ENCODE measurements at regions not wholly inside any gene's neighbourhood (a gene's known extent, or its start where the extent isn't known, plus 50 kb on each side); places are given as distances from the start of the nearest gene placed in this dataset.
"Not testable (repeated sequence)": the region's sequence is repeated elsewhere in the genome, so short reads cannot be mapped to it uniquely, and the experiment has no call there.

- no peak for ATAC-seq
- TF ChIP-seq BACH2 (CRISPR knock-in tag; IDR thresholded peaks at IDR 0.05; ENCODE audit: borderline replicate concordance) (no peak), TCF4 (CRISPR knock-in tag; IDR thresholded peaks at IDR 0.05; ENCODE audit: borderline replicate concordance) (no peak), CSDC2 (CRISPR knock-in tag; IDR thresholded peaks at IDR 0.05) (no peak), GLIS3 (CRISPR knock-in tag; IDR thresholded peaks at IDR 0.05) (no peak), SNAI2 (CRISPR knock-in tag; IDR thresholded peaks at IDR 0.05) (no peak), ZFP30 (CRISPR knock-in tag; IDR thresholded peaks at IDR 0.05) (no peak), TOX (CRISPR knock-in tag; IDR thresholded peaks at IDR 0.05; ENCODE audit: borderline replicate concordance) (no peak)
- TF ChIP-seq, protein P1, sequence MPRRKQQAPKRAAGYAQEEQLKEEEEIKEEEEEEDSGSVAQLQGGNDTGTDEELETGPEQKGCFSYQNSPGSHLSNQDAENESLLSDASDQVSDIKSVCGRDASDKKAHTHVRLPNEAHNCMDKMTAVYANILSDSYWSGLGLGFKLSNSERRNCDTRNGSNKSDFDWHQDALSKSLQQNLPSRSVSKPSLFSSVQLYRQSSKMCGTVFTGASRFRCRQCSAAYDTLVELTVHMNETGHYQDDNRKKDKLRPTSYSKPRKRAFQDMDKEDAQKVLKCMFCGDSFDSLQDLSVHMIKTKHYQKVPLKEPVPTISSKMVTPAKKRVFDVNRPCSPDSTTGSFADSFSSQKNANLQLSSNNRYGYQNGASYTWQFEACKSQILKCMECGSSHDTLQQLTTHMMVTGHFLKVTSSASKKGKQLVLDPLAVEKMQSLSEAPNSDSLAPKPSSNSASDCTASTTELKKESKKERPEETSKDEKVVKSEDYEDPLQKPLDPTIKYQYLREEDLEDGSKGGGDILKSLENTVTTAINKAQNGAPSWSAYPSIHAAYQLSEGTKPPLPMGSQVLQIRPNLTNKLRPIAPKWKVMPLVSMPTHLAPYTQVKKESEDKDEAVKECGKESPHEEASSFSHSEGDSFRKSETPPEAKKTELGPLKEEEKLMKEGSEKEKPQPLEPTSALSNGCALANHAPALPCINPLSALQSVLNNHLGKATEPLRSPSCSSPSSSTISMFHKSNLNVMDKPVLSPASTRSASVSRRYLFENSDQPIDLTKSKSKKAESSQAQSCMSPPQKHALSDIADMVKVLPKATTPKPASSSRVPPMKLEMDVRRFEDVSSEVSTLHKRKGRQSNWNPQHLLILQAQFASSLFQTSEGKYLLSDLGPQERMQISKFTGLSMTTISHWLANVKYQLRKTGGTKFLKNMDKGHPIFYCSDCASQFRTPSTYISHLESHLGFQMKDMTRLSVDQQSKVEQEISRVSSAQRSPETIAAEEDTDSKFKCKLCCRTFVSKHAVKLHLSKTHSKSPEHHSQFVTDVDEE (CRISPR knock-in tag; IDR thresholded peaks at IDR 0.05) = no peak
- TF ChIP-seq, protein P2, sequence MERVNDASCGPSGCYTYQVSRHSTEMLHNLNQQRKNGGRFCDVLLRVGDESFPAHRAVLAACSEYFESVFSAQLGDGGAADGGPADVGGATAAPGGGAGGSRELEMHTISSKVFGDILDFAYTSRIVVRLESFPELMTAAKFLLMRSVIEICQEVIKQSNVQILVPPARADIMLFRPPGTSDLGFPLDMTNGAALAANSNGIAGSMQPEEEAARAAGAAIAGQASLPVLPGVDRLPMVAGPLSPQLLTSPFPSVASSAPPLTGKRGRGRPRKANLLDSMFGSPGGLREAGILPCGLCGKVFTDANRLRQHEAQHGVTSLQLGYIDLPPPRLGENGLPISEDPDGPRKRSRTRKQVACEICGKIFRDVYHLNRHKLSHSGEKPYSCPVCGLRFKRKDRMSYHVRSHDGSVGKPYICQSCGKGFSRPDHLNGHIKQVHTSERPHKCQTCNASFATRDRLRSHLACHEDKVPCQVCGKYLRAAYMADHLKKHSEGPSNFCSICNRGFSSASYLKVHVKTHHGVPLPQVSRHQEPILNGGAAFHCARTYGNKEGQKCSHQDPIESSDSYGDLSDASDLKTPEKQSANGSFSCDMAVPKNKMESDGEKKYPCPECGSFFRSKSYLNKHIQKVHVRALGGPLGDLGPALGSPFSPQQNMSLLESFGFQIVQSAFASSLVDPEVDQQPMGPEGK (CRISPR knock-in tag; IDR thresholded peaks at IDR 0.05; ENCODE audit: borderline replicate concordance) = no peak
Observed at GRCh38 chr1:143651350-143651992, 320.3 kb downstream of the FAM72C start.

DNA sequence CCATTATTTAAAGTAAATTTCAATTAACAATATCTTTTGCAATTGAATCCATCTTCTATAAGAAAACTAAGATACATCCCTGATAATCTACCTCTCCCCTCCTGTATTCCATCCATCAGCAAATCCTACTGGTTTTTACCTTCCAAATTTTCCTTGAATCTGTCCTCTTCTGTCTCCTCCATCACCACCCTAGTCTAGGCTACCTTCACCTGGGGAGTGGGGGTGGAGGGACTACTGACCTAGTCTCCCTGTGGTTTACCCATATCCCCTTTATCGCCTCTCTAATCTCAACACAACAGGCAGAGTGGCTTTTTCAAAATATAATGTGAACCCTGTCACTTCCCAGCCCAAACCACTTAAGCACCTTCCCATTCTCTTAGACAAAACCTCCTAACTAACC, 327.8 kb downstream of the FAM72C start:
- ATAC-seq = not testable (repeated sequence)

- TF ChIP-seq, protein P3, sequence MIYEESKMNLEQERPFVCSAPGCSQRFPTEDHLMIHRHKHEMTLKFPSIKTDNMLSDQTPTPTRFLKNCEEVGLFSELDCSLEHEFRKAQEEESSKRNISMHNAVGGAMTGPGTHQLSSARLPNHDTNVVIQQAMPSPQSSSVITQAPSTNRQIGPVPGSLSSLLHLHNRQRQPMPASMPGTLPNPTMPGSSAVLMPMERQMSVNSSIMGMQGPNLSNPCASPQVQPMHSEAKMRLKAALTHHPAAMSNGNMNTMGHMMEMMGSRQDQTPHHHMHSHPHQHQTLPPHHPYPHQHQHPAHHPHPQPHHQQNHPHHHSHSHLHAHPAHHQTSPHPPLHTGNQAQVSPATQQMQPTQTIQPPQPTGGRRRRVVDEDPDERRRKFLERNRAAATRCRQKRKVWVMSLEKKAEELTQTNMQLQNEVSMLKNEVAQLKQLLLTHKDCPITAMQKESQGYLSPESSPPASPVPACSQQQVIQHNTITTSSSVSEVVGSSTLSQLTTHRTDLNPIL (CRISPR knock-in tag; IDR thresholded peaks at IDR 0.05; ENCODE audit: low read depth) = no peak
- no peak for TF ChIP-seq TCF4 (CRISPR knock-in tag; IDR thresholded peaks at IDR 0.05; ENCODE audit: borderline replicate concordance)
- no peak for TF ChIP-seq ZFP30 (CRISPR knock-in tag; IDR thresholded peaks at IDR 0.05)
- no peak for TF ChIP-seq ZFP3 (CRISPR knock-in tag; IDR thresholded peaks at IDR 0.05)
- ATAC-seq = peak; percentile 34; the same call in 2 of the 3 replicates
Observed at GRCh38 chr1:143643148-143643885, 328.5 kb downstream of the FAM72C start.

DNA sequence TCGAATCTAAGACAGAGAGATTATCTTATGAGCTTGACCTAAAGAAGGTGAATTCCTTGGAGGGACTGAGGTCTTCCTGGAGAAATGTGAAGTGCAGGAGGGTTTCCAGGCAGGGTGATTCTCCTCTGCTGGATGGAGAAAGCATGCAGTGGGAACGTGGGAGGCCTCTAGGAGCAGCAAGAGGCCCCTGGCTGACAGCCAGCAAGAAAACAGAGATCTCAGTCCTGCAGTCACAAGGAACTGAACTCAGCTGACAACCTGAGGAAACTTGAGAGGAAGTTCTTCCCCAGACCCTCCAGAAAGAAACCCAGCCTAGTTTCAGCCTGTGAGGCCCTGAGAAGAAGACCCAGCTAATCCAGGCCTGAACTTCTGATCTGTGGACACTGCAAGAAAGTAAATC, 345.9 kb downstream of the FAM72C start:
- no peak for ATAC-seq
- no peak for TF ChIP-seq TOX (CRISPR knock-in tag; IDR thresholded peaks at IDR 0.05; ENCODE audit: borderline replicate concordance)
- TF ChIP-seq ZNF565 (CRISPR knock-in tag; conservative IDR thresholded peaks at IDR 0.05; ENCODE audit: low read depth) = no peak
- no peak for TF ChIP-seq ZC3H10 (CRISPR knock-in tag; IDR thresholded peaks at IDR 0.05)
- TF ChIP-seq ZNF70 (CRISPR knock-in tag; IDR thresholded peaks at IDR 0.05) = no peak

DNA sequence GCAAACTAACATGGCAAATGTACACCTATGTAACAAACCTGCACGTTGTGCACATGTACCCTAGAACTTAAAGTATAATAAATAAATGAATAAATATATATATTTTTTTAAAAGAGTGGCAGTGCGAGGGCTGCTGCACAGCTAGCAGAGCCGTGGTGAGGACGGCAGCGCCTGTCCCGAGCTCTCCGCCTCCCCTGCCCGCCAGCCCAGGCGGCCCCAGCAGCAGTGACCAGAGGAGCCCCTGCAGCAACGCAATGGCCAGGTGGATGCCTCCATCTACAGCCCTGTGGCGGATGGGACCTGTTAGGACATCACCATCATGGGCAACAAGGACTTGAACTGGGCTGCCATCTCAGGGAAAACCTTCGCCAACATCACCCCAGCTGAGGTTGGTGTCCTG, 351.9 kb downstream of the FAM72C start:
- TF ChIP-seq BACH2 (CRISPR knock-in tag; IDR thresholded peaks at IDR 0.05; ENCODE audit: borderline replicate concordance) = no peak
- TF ChIP-seq ZNF565 (CRISPR knock-in tag; conservative IDR thresholded peaks at IDR 0.05; ENCODE audit: low read depth) = no peak
- no peak for TF ChIP-seq POU6F1 (CRISPR knock-in tag; IDR thresholded peaks at IDR 0.05; ENCODE audit: borderline replicate concordance, low read depth)
- no peak for TF ChIP-seq GLIS3 (CRISPR knock-in tag; IDR thresholded peaks at IDR 0.05)
- TF ChIP-seq ZFP30 (CRISPR knock-in tag; IDR thresholded peaks at IDR 0.05) = no peak
- TF ChIP-seq OSR1 (CRISPR knock-in tag; IDR thresholded peaks at IDR 0.05) = no peak
- no peak for TF ChIP-seq CSRNP3 (CRISPR knock-in tag; IDR thresholded peaks at IDR 0.05)
- TF ChIP-seq, protein P3 (CRISPR knock-in tag; IDR thresholded peaks at IDR 0.05; ENCODE audit: low read depth) = no peak
- no peak for TF ChIP-seq PPARA (CRISPR knock-in tag; IDR thresholded peaks at IDR 0.05; ENCODE audit: borderline replicate concordance)
- TF ChIP-seq ZFP3 (CRISPR knock-in tag; IDR thresholded peaks at IDR 0.05) = no peak
- TF ChIP-seq RARB (CRISPR knock-in tag; IDR thresholded peaks at IDR 0.05) = no peak
- no peak for TF ChIP-seq ZNF70 (CRISPR knock-in tag; IDR thresholded peaks at IDR 0.05)
- TF ChIP-seq SNAI2 (CRISPR knock-in tag; IDR thresholded peaks at IDR 0.05) = no peak
- no peak for TF ChIP-seq ESRRG (CRISPR knock-in tag; IDR thresholded peaks at IDR 0.05)
- no peak for TF ChIP-seq ARNTL (CRISPR knock-in tag; IDR thresholded peaks at IDR 0.05; ENCODE audit: borderline replicate concordance, low read depth)
- no peak for TF ChIP-seq ZC3H10 (CRISPR knock-in tag; IDR thresholded peaks at IDR 0.05)
- ATAC-seq = no peak

Data from SK-N-SH treated with all-trans-retinoic acid at 6 μM for 48 hours (cell line).